ENCODE measurements at regions not wholly inside any gene's neighbourhood (a gene's known extent, or its start where the extent isn't known, plus 50 kb on each side); places are given as distances from the start of the nearest gene placed in this dataset.

DNA sequence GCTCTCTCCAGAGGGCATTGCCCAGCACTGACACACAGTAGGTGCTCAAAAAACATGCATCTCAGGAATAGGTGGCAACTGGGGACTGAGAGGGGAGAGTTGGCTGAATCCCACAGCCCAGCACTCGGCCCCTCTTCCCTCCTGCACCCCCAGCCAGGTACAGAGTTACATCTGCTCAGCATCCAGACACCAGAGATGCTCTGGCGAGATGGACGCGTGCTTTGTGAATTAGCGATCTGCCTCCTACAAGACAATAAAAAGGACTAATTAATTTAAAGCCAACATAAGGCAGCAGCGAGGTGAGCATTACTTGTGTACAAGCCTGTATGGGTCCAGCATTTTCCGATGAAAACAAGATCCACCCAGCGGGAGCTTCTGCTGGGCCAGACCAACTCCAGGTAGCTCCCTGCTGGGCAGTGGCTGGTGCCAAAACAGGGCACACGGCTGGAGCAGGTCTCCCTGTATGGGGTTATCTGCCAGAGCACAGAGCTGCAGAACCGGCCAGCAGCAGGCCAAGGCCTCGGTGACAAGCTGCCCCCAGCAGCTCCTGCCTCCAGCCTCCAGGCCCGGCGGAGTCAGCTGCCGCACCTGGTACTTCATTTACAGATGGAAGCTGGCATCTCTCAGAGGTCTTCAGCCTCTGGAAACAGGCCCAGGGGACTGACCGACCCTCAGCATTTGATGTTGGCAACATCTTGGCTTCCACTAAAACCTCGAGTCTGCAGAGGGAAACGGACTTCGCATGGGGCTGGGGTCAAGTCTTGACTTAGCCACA is 219.7 kb upstream of the SDK2 start:
- TF ChIP-seq POLR2AphosphoS5 (IDR thresholded peaks at IDR 0.05; ENCODE audit: low read depth, low read length) (no peak), TAF1 (IDR thresholded peaks at IDR 0.05; ENCODE audit: borderline replicate concordance, insufficient read depth, low read length) (no peak), SIN3A (IDR thresholded peaks at IDR 0.05; ENCODE audit: borderline replicate concordance, insufficient read depth, low read length) (no peak)
- TF ChIP-seq, protein P1, sequence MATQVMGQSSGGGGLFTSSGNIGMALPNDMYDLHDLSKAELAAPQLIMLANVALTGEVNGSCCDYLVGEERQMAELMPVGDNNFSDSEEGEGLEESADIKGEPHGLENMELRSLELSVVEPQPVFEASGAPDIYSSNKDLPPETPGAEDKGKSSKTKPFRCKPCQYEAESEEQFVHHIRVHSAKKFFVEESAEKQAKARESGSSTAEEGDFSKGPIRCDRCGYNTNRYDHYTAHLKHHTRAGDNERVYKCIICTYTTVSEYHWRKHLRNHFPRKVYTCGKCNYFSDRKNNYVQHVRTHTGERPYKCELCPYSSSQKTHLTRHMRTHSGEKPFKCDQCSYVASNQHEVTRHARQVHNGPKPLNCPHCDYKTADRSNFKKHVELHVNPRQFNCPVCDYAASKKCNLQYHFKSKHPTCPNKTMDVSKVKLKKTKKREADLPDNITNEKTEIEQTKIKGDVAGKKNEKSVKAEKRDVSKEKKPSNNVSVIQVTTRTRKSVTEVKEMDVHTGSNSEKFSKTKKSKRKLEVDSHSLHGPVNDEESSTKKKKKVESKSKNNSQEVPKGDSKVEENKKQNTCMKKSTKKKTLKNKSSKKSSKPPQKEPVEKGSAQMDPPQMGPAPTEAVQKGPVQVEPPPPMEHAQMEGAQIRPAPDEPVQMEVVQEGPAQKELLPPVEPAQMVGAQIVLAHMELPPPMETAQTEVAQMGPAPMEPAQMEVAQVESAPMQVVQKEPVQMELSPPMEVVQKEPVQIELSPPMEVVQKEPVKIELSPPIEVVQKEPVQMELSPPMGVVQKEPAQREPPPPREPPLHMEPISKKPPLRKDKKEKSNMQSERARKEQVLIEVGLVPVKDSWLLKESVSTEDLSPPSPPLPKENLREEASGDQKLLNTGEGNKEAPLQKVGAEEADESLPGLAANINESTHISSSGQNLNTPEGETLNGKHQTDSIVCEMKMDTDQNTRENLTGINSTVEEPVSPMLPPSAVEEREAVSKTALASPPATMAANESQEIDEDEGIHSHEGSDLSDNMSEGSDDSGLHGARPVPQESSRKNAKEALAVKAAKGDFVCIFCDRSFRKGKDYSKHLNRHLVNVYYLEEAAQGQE (IDR thresholded peaks at IDR 0.05; ENCODE audit: insufficient read depth in 1 of 2, low read depth in 2 of 2, low read length in 2 of 2) = no peak

Data from PFSK-1 (cell line).